Thoracic aorta (tissue), 2 donors: ENCODE measurements at regions not wholly inside any gene's neighbourhood (a gene's known extent, or its start where the extent isn't known, plus 50 kb on each side); places are given as distances from the start of the nearest gene placed in this dataset.

ENCODE experiments used
- ATAC-seq: fragments of 150-250 bp; one replicate; pipeline ENCODE4 v1.8.0; 2017; ENCODE audit warnings: low read depth; ENCODE audit not compliant: insufficient number of reproducible peaks, low FRiP score
- DNase-seq: peaks from one replicate; pipeline ENCODE4 v3.0.0-alpha.2; 2020; ENCODE audit warnings: low spot score
- H3K27ac ChIP-seq, 2 donors: fragments of 200-600 bp; sonication (generic); 1 replicate in 1 of 2; 2 replicates in 1 of 2; pipeline ENCODE4 v1.5.1; 2016; ENCODE audit warnings: mild to moderate bottlenecking in 2 of 2, moderate library complexity in 2 of 2
- H3K27me3 ChIP-seq: fragments of 200-600 bp; sonication (generic); replicated peaks from 2 replicates; pipeline ENCODE4 v1.6.0; 2016; ENCODE audit warnings: mild to moderate bottlenecking; ENCODE audit not compliant: insufficient read depth
- H3K36me3 ChIP-seq: fragments of 200-600 bp; sonication (generic); one replicate; pipeline ENCODE4 v1.5.1; 2016
- H3K4me1 ChIP-seq, 2 donors: fragments of 200-600 bp; sonication (generic); 1 replicate in 1 of 2; 2 replicates in 1 of 2; pipeline versions ENCODE4 v1.5.1 to v1.6.0; 2016; ENCODE audit warnings: low read depth in 2 of 2, mild to moderate bottlenecking in 1 of 2; ENCODE audit not compliant: control insufficient read depth in 1 of 2
- H3K4me3 ChIP-seq: fragments of 200-600 bp; sonication (generic); 2 replicates; pipeline ENCODE4 v1.5.1; 2016; ENCODE audit warnings: mild to moderate bottlenecking
- H3K9me3 ChIP-seq: fragments of 200-600 bp; sonication (generic); 2 replicates; pipeline ENCODE4 v1.5.1; 2016
- TF ChIP-seq, protein P1 (sequence below): fragments of 200-600 bp; sonication (generic); IDR thresholded peaks from one replicate; pipeline ENCODE4 v1.5.1; 2019; ENCODE audit warnings: antibody characterized with exemption

GRCh38 chr9:113654605-113655428 lies 191.3 kb downstream of the RGS3 start:
- DNase-seq (no peak), ATAC-seq (peak; percentile 25)
- TF ChIP-seq, protein P1, sequence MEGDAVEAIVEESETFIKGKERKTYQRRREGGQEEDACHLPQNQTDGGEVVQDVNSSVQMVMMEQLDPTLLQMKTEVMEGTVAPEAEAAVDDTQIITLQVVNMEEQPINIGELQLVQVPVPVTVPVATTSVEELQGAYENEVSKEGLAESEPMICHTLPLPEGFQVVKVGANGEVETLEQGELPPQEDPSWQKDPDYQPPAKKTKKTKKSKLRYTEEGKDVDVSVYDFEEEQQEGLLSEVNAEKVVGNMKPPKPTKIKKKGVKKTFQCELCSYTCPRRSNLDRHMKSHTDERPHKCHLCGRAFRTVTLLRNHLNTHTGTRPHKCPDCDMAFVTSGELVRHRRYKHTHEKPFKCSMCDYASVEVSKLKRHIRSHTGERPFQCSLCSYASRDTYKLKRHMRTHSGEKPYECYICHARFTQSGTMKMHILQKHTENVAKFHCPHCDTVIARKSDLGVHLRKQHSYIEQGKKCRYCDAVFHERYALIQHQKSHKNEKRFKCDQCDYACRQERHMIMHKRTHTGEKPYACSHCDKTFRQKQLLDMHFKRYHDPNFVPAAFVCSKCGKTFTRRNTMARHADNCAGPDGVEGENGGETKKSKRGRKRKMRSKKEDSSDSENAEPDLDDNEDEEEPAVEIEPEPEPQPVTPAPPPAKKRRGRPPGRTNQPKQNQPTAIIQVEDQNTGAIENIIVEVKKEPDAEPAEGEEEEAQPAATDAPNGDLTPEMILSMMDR: no peak
- Histone ChIP-seq H3K27me3 (no peaks in the 10 kb centered on the region), H3K4me1 (peaks cover 2 to 37% of the 10 kb centered on the region in 2 donors), H3K4me3 (no peak overlapping the region), H3K36me3 (no peaks in the 10 kb centered on the region), H3K9me3 (no peaks in the 10 kb centered on the region), H3K27ac (peak overlapping the region; percentile 82 to 94)

- no peak overlapping the region for H3K4me3 ChIP-seq
- TF ChIP-seq, protein P1: no peak
- H3K27me3 ChIP-seq: no peaks in the 10 kb centered on the region
- no peaks in the 10 kb centered on the region for H3K9me3 ChIP-seq
- ATAC-seq (no peak), DNase-seq (no peak)
- no peaks in the 10 kb centered on the region for H3K36me3 ChIP-seq
- H3K4me1 ChIP-seq: peaks cover 2 to 37% of the 10 kb centered on the region in 2 donors
- no peak overlapping the region for H3K27ac ChIP-seq
Measured at GRCh38 chr9:113656771-113657670, 193.5 kb downstream of the RGS3 start.

DNA sequence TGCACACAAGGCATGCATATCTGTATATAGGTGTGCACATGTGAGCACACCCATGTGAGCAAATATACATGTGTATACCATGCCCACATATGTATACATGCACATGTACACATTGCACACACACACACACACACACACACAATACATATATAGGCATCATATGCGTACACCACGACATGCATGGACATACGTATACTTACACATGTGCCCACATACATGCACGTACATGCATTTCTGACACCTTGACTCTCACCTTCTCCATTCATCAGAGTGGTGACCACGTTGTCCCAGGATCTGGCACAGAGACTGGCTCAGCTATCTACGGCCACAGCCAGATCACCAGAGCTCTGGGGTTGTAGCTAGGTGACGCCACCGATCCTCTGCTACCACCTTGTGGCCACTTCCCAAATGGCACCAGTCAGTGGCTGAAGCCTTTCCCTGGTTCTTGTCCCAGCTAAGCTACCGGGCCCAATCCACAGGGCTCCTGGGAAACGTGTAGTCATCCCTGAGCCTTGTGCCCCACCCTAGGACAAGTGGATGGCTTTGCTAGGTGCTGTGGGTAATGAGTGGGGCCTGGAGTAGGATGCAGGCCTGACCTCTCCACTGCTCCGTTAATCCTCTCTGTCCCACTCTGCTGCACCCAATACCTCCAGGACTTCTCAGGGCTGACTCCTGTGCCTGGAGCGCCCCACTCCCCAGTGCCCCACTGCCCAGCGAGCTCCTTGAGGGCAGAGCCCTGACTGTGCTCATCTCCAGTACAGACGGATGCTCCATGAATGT lies 194.4 kb downstream of the RGS3 start:
- Histone ChIP-seq H3K4me1 (peaks cover 2 to 31% of the 10 kb centered on the region in 2 donors), H3K27ac (no peak overlapping the region), H3K4me3 (no peak overlapping the region), H3K36me3 (no peaks in the 10 kb centered on the region), H3K27me3 (no peaks in the 10 kb centered on the region), H3K9me3 (no peaks in the 10 kb centered on the region)
- DNase-seq (no peak), ATAC-seq (peak; percentile 48)
- TF ChIP-seq, protein P1: peak; percentile 96

DNA sequence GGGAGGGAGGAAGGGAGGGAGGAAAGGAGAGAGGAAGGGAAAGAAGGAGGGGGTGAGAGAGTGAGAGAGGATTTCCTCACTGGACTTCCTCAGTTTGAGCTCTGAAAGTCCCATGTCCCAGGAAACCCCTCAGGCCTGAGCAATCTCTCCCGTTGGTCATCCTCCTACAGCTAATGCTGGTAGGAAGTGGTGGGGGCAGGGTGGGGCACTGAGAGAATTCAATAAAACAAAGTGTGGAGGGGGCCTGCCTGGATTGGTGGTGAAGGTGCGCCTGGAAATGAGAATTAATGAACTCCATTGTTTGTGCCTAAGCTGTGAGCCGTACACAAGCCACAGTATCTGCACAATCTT lies 195.0 kb downstream of the RGS3 start:
- no peak for DNase-seq
- peaks cover 2 to 28% of the 10 kb centered on the region in 2 donors for H3K4me1 ChIP-seq
- H3K4me3 ChIP-seq: no peak overlapping the region
- no peaks in the 10 kb centered on the region for H3K9me3 ChIP-seq
- no peaks in the 10 kb centered on the region for H3K36me3 ChIP-seq
- H3K27me3 ChIP-seq: no peaks in the 10 kb centered on the region
- TF ChIP-seq, protein P1: no peak
- no peak overlapping the region for H3K27ac ChIP-seq
- ATAC-seq: no peak
